ENCODE measurements at regions not wholly inside any gene's neighbourhood (a gene's known extent, or its start where the extent isn't known, plus 50 kb on each side); places are given as distances from the start of the nearest gene placed in this dataset.

DNA sequence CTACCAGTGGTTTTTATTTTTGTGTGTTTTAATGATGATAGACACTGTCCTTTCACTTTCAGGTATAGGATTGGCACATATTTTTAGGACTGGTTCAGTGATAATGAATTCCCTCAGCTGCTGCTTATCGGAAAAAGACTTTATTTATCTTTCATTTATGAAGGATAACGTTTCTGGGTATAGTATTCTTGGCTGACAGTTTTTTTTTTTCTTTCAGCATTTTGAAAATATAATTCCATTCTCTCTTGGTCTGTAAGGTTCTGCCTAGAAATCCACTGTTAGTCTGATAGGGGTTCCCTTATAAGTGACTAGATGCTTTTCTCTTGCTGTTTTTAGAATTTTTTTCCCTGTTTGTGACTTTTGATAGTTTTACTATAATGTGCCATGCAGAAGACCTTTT, 313.1 kb downstream of the TENT5A start:
- TF ChIP-seq, protein P1, sequence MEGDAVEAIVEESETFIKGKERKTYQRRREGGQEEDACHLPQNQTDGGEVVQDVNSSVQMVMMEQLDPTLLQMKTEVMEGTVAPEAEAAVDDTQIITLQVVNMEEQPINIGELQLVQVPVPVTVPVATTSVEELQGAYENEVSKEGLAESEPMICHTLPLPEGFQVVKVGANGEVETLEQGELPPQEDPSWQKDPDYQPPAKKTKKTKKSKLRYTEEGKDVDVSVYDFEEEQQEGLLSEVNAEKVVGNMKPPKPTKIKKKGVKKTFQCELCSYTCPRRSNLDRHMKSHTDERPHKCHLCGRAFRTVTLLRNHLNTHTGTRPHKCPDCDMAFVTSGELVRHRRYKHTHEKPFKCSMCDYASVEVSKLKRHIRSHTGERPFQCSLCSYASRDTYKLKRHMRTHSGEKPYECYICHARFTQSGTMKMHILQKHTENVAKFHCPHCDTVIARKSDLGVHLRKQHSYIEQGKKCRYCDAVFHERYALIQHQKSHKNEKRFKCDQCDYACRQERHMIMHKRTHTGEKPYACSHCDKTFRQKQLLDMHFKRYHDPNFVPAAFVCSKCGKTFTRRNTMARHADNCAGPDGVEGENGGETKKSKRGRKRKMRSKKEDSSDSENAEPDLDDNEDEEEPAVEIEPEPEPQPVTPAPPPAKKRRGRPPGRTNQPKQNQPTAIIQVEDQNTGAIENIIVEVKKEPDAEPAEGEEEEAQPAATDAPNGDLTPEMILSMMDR (conservative IDR thresholded peaks at IDR 0.05; ENCODE audit: low read length), result no peak
- TF ChIP-seq EZH2phosphoT487 (IDR thresholded peaks at IDR 0.05; ENCODE audit: borderline replicate concordance, low read depth, low read length), result no peak
